ENCODE measurements at regions not wholly inside any gene's neighbourhood (a gene's known extent, or its start where the extent isn't known, plus 50 kb on each side); places are given as distances from the start of the nearest gene placed in this dataset.
"Not testable (repeated sequence)": the region's sequence is repeated elsewhere in the genome, so short reads cannot be mapped to it uniquely, and the experiment has no call there.

GRCh38 chr20:48141660-48142515 lies 356.6 kb upstream of the SULF2 start:
- DNase-seq = peak in 1 of 3 experiments; percentile 83

GRCh38 chr20:48139262-48140041 lies 354.2 kb upstream of the SULF2 start:
- no peak for DNase-seq

GRCh38 chr20:48132834-48133233 lies 347.6 kb upstream of the SULF2 start:
- no peak for DNase-seq

- no peak for DNase-seq
These were observed 346.3 kb upstream of the SULF2 start for GRCh38 chr20:48131581-48131980.

GRCh38 chr20:48129345-48129942 lies 344.2 kb upstream of the SULF2 start:
- DNase-seq = no peak

- no peak for DNase-seq
These were observed 343.2 kb upstream of the SULF2 start for GRCh38 chr20:48128436-48128835.

- DNase-seq = not testable (repeated sequence)
These were observed 342.7 kb upstream of the SULF2 start for GRCh38 chr20:48127964-48128363.

- DNase-seq = not testable (repeated sequence)
These were observed 341.9 kb upstream of the SULF2 start for GRCh38 chr20:48127133-48127532.

- DNase-seq = peak in 1 of 3 experiments; percentile 3
These were observed 341.0 kb upstream of the SULF2 start for GRCh38 chr20:48126227-48126740.

- no peak for DNase-seq
These were observed 339.7 kb upstream of the SULF2 start for GRCh38 chr20:48124960-48125359.

- no peak for DNase-seq
These were observed 339.0 kb upstream of the SULF2 start for GRCh38 chr20:48124181-48124782.

- no peak for DNase-seq
These were observed 334.8 kb upstream of the SULF2 start for GRCh38 chr20:48120120-48120519.

- DNase-seq = not testable (repeated sequence)
These were observed 334.1 kb upstream of the SULF2 start for GRCh38 chr20:48119389-48119788.

GRCh38 chr20:48115502-48115901 lies 330.2 kb upstream of the SULF2 start:
- no peak for DNase-seq

- no peak for DNase-seq
These were observed 322.3 kb upstream of the SULF2 start for GRCh38 chr20:48107560-48107959.

GRCh38 chr20:48106428-48106827 lies 321.1 kb upstream of the SULF2 start:
- DNase-seq = no peak

GRCh38 chr20:48105526-48105925 lies 320.2 kb upstream of the SULF2 start:
- no peak for DNase-seq

GRCh38 chr20:48102931-48103660 lies 317.8 kb upstream of the SULF2 start:
- DNase-seq = no peak

- no peak for DNase-seq
These were observed 317.0 kb upstream of the SULF2 start for GRCh38 chr20:48102076-48102787.

- no peak for DNase-seq
These were observed 315.2 kb upstream of the SULF2 start for GRCh38 chr20:48100483-48100882.

- no peak for DNase-seq
These were observed 313.6 kb upstream of the SULF2 start for GRCh38 chr20:48098866-48099265.

GRCh38 chr20:48098099-48098498 lies 312.8 kb upstream of the SULF2 start:
- no peak for DNase-seq
